ENCODE measurements at regions not wholly inside any gene's neighbourhood (a gene's known extent, or its start where the extent isn't known, plus 50 kb on each side); places are given as distances from the start of the nearest gene placed in this dataset.

DNA sequence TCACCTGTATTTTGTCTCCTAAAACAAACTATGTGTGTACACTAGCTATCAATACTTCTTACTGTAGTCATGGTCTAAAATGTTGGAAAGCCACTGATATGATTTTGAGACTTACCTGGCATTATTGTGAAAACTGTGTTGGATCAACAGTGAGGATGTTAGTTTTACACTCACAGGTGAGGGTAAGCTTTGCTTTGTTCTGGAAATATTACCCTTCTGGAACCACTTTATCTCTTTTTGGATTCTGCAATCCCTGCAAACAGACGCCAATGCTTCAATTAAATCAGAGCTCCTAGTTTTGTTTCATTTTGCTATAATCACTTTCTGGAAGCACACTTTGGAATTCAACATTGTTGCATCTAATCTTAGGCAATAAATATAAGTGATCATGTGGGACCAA, 223.3 kb downstream of the RPS29 start:
- in situ Hi-C loops (cut with MboI; ENCODE audit: low pct_unique_long_range_greater_than_20kb, low sequenced_read_pairs, unreplicated experiment) = no loop called here
- DNase-seq (ENCODE audit: low spot score) = no peak
- TF ChIP-seq, protein P1, sequence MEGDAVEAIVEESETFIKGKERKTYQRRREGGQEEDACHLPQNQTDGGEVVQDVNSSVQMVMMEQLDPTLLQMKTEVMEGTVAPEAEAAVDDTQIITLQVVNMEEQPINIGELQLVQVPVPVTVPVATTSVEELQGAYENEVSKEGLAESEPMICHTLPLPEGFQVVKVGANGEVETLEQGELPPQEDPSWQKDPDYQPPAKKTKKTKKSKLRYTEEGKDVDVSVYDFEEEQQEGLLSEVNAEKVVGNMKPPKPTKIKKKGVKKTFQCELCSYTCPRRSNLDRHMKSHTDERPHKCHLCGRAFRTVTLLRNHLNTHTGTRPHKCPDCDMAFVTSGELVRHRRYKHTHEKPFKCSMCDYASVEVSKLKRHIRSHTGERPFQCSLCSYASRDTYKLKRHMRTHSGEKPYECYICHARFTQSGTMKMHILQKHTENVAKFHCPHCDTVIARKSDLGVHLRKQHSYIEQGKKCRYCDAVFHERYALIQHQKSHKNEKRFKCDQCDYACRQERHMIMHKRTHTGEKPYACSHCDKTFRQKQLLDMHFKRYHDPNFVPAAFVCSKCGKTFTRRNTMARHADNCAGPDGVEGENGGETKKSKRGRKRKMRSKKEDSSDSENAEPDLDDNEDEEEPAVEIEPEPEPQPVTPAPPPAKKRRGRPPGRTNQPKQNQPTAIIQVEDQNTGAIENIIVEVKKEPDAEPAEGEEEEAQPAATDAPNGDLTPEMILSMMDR (IDR thresholded peaks at IDR 0.05; ENCODE audit: extremely low read depth, insufficient read depth, missing control alignments) = no peak

DNA sequence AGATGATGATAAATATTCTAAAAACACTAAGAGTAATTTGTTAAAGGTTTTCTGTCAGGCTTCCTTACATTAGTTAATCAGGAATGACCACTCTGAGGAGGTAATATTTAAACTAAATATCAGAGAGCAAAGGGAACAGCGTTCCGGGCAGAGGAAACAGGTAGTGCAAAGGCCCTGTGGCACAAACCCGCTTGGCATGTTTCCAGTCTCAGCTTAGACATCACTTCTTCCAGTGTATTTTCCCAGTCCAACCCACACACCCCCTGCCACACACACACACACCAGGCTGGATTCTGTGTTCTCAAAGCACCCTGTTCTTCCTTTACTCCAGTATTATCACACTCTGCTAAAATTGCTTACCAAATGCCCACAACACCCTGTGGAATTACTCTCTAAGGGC, 247.1 kb downstream of the RPS29 start:
- in situ Hi-C loops (cut with MboI; ENCODE audit: low pct_unique_long_range_greater_than_20kb, low sequenced_read_pairs, unreplicated experiment) = no loop called here
- TF ChIP-seq, protein P1 (IDR thresholded peaks at IDR 0.05; ENCODE audit: extremely low read depth, insufficient read depth, missing control alignments) = no peak
- DNase-seq (ENCODE audit: low spot score) = no peak

DNA sequence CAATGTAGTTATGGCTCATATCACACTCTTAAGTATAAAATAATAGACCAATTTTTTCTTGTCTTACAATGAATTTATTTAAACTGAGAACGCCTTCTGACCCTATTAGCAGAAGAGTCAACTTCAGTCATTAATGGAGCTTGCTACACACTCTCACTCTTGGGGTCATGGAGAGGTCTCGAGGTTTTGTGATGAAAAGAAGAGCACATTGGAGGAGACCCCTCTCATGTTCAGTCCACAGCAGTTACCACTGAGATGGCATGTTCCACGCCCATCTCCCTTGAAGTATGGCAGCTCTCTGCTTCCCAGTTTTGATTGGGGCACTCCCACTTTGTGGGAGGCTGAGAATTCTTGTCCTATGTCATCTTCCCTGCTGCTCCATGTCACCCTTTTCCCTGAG, 266.4 kb downstream of the RPS29 start:
- in situ Hi-C loops (cut with MboI; ENCODE audit: low pct_unique_long_range_greater_than_20kb, low sequenced_read_pairs, unreplicated experiment) = no loop called here
- TF ChIP-seq, protein P1 (IDR thresholded peaks at IDR 0.05; ENCODE audit: extremely low read depth, insufficient read depth, missing control alignments) = no peak
- DNase-seq (ENCODE audit: low spot score) = no peak

DNA sequence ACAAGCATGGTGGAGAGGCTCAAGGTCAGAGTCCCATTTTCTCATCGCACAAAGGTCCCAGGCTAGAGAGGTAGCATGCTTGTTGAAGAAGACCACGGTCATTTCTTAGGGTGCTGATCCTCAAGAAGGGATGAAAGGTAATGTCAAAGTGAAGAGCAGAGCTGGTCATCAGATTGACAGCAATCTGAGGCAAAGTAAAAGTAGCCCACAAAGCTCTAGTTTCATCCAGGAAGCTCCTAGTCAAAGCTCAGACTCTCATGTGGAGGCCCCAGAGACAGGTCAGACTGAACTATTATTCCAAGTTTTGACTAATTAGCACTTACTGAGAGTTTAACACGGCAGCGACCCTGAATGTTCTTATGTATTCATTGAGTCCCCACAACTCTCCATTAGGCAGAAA, 270.6 kb downstream of the RPS29 start:
- no peak for DNase-seq (ENCODE audit: low spot score)
- in situ Hi-C loops (cut with MboI; ENCODE audit: low pct_unique_long_range_greater_than_20kb, low sequenced_read_pairs, unreplicated experiment) = no loop called here
- TF ChIP-seq, protein P1 (IDR thresholded peaks at IDR 0.05; ENCODE audit: extremely low read depth, insufficient read depth, missing control alignments) = no peak

DNA sequence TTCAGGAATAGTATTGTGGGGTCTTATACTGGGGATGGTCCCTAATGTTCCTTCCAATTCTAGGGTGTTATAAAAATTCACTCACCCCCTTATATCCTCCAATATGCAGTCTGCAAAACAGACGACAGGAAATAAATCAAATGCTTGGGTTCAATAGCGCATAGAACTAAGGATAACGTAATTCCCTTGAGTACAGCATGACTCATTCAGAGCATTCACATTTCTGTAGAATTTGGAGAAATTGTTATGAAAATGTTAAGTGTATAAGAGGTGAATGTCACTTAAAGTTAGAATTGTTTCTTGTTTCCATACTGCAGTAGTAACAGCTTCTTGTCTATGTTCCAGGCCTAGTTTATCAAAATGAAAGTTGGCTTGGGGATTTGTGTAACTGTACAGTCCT, 271.4 kb downstream of the RPS29 start:
- TF ChIP-seq, protein P1 (IDR thresholded peaks at IDR 0.05; ENCODE audit: extremely low read depth, insufficient read depth, missing control alignments) = no peak
- no peak for DNase-seq (ENCODE audit: low spot score)
- in situ Hi-C loops (cut with MboI; ENCODE audit: low pct_unique_long_range_greater_than_20kb, low sequenced_read_pairs, unreplicated experiment) = no loop called here

DNA sequence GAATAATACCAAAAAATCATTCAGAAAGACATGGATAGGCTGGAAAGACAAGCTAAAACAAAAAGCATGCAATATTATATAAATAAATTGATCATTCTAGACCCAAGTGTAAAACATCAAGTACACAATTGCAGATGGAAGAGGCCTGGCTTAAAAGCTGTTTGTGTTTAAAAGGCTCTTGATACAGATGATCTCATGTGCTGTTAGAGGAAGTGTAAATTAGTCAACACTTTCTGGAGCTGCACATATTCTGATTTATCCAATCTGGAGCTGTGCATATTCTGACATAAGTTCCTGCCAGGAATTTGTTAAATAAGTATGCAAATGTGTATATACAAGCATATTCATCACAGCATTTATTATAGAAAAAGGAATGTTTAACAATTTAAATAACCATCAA, 273.1 kb downstream of the RPS29 start:
- TF ChIP-seq, protein P1 (IDR thresholded peaks at IDR 0.05; ENCODE audit: extremely low read depth, insufficient read depth, missing control alignments) = no peak
- in situ Hi-C loops (cut with MboI; ENCODE audit: low pct_unique_long_range_greater_than_20kb, low sequenced_read_pairs, unreplicated experiment) = no loop called here

DNA sequence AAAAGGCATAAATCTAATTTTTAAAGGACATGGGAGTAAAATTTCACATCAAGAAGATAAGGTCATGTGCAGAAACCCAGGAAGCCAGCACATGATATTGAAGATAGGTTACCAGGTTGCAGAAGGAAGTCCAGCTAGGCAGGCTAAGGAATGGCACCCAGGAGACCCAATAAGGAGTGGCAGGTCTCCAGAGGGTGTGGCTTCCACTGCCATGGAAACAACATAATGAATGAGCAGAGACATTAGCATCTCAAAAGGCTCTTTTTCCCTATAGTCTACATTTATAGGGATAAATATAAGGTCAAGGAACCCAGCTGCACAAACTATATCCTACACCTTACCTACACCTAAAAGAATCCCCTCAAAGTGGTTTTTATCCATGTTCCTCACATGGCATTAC, 275.9 kb downstream of the RPS29 start:
- DNase-seq (ENCODE audit: low spot score) = no peak
- TF ChIP-seq, protein P1 (IDR thresholded peaks at IDR 0.05; ENCODE audit: extremely low read depth, insufficient read depth, missing control alignments) = no peak
- in situ Hi-C loops (cut with MboI; ENCODE audit: low pct_unique_long_range_greater_than_20kb, low sequenced_read_pairs, unreplicated experiment) = no loop called here

More for the DNA sequence above, 273.1 kb downstream of the RPS29 start:
- DNase-seq (ENCODE audit: low spot score) = no peak
